DMS 273 (cell line): ENCODE measurements at regions not wholly inside any gene's neighbourhood (a gene's known extent, or its start where the extent isn't known, plus 50 kb on each side); places are given as distances from the start of the nearest gene placed in this dataset.
"Not testable (repeated sequence)": the region's sequence is repeated elsewhere in the genome, so short reads cannot be mapped to it uniquely, and the experiment has no call there.

Source experiments
- DNase-seq: peaks from one replicate; lab custom pipeline; 2025; ENCODE audit not compliant: unreplicated experiment; lab: John Stamatoyannopoulos, UW

DNA sequence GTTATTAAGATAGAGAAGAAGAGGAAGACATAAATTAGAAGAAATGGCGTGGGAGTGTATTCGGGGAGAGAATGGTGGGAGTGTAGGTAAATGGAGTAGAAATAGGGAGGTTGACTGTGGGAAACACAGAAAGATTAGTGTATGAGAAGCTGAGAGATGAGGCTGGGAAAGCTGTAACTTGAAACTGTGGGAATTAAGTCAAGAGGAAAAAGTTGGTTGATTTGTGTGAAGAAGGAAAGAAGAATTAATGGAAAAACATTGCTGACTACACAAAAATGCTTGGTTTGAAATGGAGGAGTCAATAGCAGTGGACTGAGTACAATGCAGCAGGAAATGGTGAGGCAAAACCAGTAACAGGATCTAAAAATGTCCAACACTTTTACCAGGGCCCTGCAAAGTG is 448.3 kb downstream of the PTPRC start:
- DNase-seq, result no peak

- no peak for DNase-seq
Measured at GRCh38 chr1:199089393-199090122, 450.7 kb downstream of the PTPRC start.

GRCh38 chr1:199095628-199096027 is 456.8 kb downstream of the PTPRC start:
- DNase-seq, result not testable (repeated sequence)

DNA sequence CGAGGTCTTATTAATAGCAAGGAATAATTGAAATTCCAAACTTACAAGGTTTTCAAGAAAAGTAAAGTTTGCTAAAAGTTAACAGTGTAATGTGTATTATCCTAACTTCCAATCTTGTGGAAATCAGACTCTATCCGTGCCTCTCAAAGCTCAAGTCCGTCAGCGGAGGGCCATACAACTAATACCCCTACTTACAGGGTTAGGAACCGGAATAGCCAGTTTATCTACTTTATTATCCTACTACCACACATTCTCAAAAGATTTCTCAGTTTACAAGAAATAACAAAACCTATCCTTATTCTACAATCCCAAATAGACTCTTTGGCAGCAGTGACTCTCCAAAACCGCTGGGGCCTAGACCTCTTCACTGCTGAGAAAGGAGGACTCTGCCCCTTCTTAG is 457.8 kb downstream of the PTPRC start:
- no peak for DNase-seq

GRCh38 chr1:199098468-199098867 is 459.6 kb downstream of the PTPRC start:
- no peak for DNase-seq

GRCh38 chr1:199101139-199101538 is 462.3 kb downstream of the PTPRC start:
- DNase-seq, result no peak

GRCh38 chr1:199101635-199102034 is 462.8 kb downstream of the PTPRC start:
- DNase-seq, result no peak

DNA sequence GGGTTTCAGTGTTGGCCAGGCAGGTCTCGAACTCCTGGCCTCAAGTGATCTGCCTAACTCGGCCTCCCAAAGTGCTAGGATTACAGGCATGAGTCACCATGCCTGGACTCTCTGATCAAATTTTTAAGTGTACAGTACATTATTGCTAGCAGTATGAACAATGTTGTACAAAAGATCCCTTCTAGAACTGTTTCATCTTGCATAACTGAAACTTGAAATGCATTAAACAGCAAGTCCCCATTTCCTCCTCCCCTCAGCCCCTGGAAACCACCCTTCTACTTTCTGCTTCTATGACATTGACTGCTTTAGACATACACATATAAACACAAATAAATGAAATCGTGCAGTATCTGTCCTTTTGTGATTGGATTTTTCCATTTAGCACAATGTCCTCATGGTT is 463.4 kb downstream of the PTPRC start:
- no peak for DNase-seq

- no peak for DNase-seq
Measured at GRCh38 chr1:199109160-199109559, 470.3 kb downstream of the PTPRC start.

- no peak for DNase-seq
Measured at GRCh38 chr1:199112365-199112764, 473.5 kb downstream of the PTPRC start.

- DNase-seq, result peak; percentile 77
Measured at GRCh38 chr1:199113265-199113869, 474.5 kb downstream of the PTPRC start.

- DNase-seq, result no peak
Measured at GRCh38 chr1:199116488-199116887, 477.6 kb downstream of the PTPRC start.

GRCh38 chr1:199121047-199121446 is 482.2 kb downstream of the PTPRC start:
- DNase-seq, result no peak

DNA sequence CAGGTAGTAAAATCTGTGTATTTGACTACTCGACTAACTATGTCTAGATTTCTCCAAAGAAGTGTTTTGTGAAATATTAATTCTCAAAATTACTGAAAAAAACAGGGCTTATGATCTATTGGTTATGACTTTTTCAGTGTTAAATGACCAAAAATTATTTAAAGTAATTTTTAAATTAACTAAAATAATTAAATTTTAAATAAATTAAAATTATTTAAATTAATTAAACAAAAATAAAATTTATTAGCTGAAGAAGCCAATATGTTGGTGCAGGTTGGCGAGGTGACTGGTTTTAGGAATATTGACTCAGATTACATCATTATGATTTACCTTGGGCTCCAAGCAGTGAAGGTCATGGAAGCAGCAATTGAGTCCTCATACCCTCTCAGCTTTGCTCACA is 483.2 kb downstream of the PTPRC start:
- no peak for DNase-seq

GRCh38 chr1:199122532-199123311 is 483.9 kb downstream of the PTPRC start:
- no peak for DNase-seq

- DNase-seq, result no peak
Measured at GRCh38 chr1:199123615-199124014, 484.8 kb downstream of the PTPRC start.

DNA sequence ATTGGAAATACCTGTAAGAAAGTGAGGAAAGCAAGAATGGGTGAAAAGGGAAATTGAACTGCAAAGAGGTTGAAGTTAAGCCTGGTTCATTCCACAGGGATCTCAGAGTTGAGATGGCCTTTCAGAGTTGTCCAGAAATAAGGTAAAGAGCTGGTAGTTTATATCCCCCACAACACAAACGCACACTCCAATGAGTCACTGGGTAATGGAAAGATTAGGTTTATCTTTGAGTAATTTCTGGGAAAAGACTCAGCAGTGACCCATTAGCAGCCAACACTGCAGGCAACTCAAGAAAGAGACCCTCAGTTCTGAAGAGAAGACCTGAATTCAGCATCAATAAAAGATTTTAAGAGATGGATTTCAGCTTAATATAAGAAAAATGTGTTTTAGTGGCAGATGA is 485.5 kb downstream of the PTPRC start:
- no peak for DNase-seq

DNA sequence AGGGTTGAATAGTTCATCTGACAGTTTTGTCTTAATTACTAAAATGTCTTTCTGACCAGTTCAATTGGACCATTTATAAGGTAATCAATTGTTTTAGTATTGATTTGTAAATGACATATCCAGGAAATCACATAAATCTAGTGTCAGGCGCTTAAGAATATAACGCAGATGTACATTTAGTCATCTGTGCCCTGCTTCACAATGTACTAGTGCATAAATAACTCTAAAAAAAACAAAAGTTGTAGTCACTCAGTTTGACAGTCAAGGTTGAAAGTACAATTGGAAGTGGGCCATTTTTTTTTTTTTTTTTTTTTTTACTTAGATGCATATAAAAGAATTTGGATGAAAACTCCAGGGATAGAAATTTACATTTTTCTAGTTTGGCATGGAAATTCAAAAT is 490.4 kb downstream of the PTPRC start:
- DNase-seq, result no peak

- no peak for DNase-seq
Measured at GRCh38 chr1:199132006-199132405, 493.2 kb downstream of the PTPRC start.

GRCh38 chr1:199135901-199136300 is 497.1 kb downstream of the PTPRC start:
- peak; percentile 9 for DNase-seq

DNA sequence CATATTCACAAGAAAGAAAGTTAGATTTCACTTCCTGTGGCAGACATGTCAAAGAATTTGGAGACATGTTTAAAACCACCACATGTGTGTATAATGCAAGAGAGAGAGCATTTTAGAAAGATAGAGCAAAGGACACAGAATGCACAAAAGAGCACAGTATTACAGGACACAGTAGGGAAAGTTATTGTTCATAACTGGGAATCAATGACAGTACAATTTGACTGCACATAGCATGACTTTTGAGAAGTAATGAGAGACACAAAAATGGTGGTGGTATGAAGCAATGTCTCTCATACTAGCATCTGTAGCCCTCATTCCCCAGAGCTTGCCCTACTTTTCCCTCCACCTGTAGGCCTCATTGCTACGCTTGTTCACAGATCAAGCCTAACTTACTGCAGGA is 499.2 kb downstream of the PTPRC start:
- DNase-seq, result no peak

- DNase-seq, result no peak
Measured at GRCh38 chr1:199149591-199149990, 510.8 kb downstream of the PTPRC start.
